ENCODE measurements at regions not wholly inside any gene's neighbourhood (a gene's known extent, or its start where the extent isn't known, plus 50 kb on each side); places are given as distances from the start of the nearest gene placed in this dataset.

DNA sequence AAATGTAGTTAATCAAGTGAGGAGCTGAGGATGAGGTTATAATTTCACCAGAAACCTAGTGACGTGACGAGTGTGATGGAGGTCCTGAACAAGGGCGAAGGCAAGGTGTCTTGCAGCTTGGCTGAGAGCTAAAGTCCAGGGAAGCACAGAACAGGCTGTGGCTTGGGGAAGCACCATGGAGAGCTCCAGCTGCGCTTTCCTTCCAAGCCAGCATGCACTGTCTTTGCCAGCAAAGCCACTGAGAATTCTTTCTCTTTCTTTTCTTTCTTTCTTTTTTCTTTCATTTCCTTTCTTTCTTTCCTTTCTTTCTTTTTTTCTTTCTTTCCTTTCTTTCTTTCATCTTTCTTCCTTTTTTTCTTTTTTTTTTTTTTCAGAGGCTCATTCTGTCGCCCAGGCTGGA is 239.3 kb downstream of the FBXO15 start:
- no peaks in the 10 kb centered on the region for H3K27me3 ChIP-seq (ENCODE audit: low read depth)
- DNase-seq, result no peak

GRCh38 chr18:73901566-73901965 is 246.1 kb downstream of the FBXO15 start:
- Histone ChIP-seq H3K27ac (replicated peaks) (no peak overlapping the region), H3K4me3 (no peak overlapping the region), H3K4me1 (no peaks in the 10 kb centered on the region), H3K36me3 (no peaks in the 10 kb centered on the region), H3K9me3 (replicated peaks) (no peaks in the 10 kb centered on the region), H3K27me3 (ENCODE audit: low read depth) (no peaks in the 10 kb centered on the region)
- DNase-seq, result no peak
- intact Hi-C loops (cut with micrococcal nuclease), result no loop called here
- TF ChIP-seq, protein P1, sequence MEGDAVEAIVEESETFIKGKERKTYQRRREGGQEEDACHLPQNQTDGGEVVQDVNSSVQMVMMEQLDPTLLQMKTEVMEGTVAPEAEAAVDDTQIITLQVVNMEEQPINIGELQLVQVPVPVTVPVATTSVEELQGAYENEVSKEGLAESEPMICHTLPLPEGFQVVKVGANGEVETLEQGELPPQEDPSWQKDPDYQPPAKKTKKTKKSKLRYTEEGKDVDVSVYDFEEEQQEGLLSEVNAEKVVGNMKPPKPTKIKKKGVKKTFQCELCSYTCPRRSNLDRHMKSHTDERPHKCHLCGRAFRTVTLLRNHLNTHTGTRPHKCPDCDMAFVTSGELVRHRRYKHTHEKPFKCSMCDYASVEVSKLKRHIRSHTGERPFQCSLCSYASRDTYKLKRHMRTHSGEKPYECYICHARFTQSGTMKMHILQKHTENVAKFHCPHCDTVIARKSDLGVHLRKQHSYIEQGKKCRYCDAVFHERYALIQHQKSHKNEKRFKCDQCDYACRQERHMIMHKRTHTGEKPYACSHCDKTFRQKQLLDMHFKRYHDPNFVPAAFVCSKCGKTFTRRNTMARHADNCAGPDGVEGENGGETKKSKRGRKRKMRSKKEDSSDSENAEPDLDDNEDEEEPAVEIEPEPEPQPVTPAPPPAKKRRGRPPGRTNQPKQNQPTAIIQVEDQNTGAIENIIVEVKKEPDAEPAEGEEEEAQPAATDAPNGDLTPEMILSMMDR (IDR thresholded peaks at IDR 0.05; ENCODE audit: borderline replicate concordance), result no peak

More for the DNA sequence above, 239.3 kb downstream of the FBXO15 start:
- no peaks in the 10 kb centered on the region for H3K9me3 ChIP-seq (replicated peaks)
- H3K4me3 ChIP-seq, result no peak overlapping the region
- H3K27ac ChIP-seq (replicated peaks), result no peak overlapping the region
- intact Hi-C loops (cut with micrococcal nuclease), result no loop called here
- TF ChIP-seq, protein P1 (IDR thresholded peaks at IDR 0.05; ENCODE audit: borderline replicate concordance), result no peak
- H3K36me3 ChIP-seq, result no peaks in the 10 kb centered on the region
- no peaks in the 10 kb centered on the region for H3K4me1 ChIP-seq

GRCh38 chr18:73901151-73901550 is 246.5 kb downstream of the FBXO15 start:
- Histone ChIP-seq H3K27ac (replicated peaks) (no peak overlapping the region), H3K27me3 (ENCODE audit: low read depth) (no peaks in the 10 kb centered on the region), H3K4me1 (no peaks in the 10 kb centered on the region), H3K4me3 (no peak overlapping the region), H3K9me3 (replicated peaks) (no peaks in the 10 kb centered on the region), H3K36me3 (no peaks in the 10 kb centered on the region)
- TF ChIP-seq, protein P1 (IDR thresholded peaks at IDR 0.05; ENCODE audit: borderline replicate concordance), result no peak
- DNase-seq, result no peak
- intact Hi-C loops (cut with micrococcal nuclease), result no loop called here

GRCh38 chr18:73900106-73900835 is 247.4 kb downstream of the FBXO15 start:
- H3K9me3 ChIP-seq (replicated peaks), result no peaks in the 10 kb centered on the region
- no peaks in the 10 kb centered on the region for H3K4me1 ChIP-seq
- H3K36me3 ChIP-seq, result no peaks in the 10 kb centered on the region
- no peak overlapping the region for H3K27ac ChIP-seq (replicated peaks)
- TF ChIP-seq, protein P1 (IDR thresholded peaks at IDR 0.05; ENCODE audit: borderline replicate concordance), result no peak
- no peaks in the 10 kb centered on the region for H3K27me3 ChIP-seq (ENCODE audit: low read depth)
- no peak for DNase-seq
- intact Hi-C loops (cut with micrococcal nuclease), result no loop called here
- no peak overlapping the region for H3K4me3 ChIP-seq

DNA sequence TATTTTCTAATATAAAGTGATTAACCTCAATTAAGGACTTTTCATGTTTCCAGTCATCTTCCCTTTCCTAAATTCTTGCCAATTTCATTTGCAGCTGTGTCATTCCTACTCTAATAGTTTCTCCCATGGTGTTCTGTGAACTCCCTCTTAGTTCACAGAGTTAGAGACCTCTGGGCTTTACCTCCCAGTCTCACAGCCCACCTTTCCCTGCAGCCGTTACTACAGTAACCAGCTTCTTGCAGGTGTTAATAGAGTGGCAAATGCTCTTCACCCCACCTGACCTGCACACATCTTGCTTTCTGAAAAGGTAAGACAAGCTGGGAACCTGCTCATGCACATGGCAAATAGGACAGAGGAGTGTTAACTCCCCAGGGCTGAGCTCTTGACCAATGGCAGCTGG is 250.1 kb downstream of the FBXO15 start:
- TF ChIP-seq, protein P1 (IDR thresholded peaks at IDR 0.05; ENCODE audit: borderline replicate concordance), result no peak
- intact Hi-C loops (cut with micrococcal nuclease), result no loop called here
- no peak for DNase-seq
- Histone ChIP-seq H3K27me3 (ENCODE audit: low read depth) (no peaks in the 10 kb centered on the region), H3K36me3 (no peaks in the 10 kb centered on the region), H3K4me1 (no peaks in the 10 kb centered on the region), H3K27ac (replicated peaks) (no peak overlapping the region), H3K4me3 (no peak overlapping the region), H3K9me3 (replicated peaks) (no peaks in the 10 kb centered on the region)

Data from left ventricle myocardium inferior (tissue), 1 donor.